ENCODE measurements at regions not wholly inside any gene's neighbourhood (a gene's known extent, or its start where the extent isn't known, plus 50 kb on each side); places are given as distances from the start of the nearest gene placed in this dataset.

GRCh38 chr7:94080551-94080950 lies 76.4 kb upstream of the BET1 start:
- no peak for TF ChIP-seq CTCF (IDR thresholded peaks at IDR 0.05; ENCODE audit: low read depth, low read length)
- TF ChIP-seq EZH2phosphoT487 (IDR thresholded peaks at IDR 0.05; ENCODE audit: low read depth) = no peak

All from OCI-LY3 (cell line).